Stimulated activated naive B cell treated with anti-CD40 and anti-IgM and Interleukin-4, amounts not matched to agents 10 μg/mL and 1 μg/mL and 100 μg/mL, for 72 hours (primary cell): ENCODE measurements at regions not wholly inside any gene's neighbourhood (a gene's known extent, or its start where the extent isn't known, plus 50 kb on each side); places are given as distances from the start of the nearest gene placed in this dataset.

Experiments
- ATAC-seq, 2 donors: fragments of 150-1000 bp; cut with Tn5 transposase; replicated peaks; 2 replicates each; pipeline ENCODE4 v1.10.0; 2021; ENCODE audit warnings: moderate library complexity in 1 of 2
- DNase-seq: peaks from one replicate; pipeline ENCODE4 v3.0.0; 2021
- H3K27ac Mint-ChIP-seq: one replicate; pipeline ENCODE4 v1.8.0; 2022; ENCODE audit warnings: mild to moderate bottlenecking, mixed read lengths
- H3K27me3 Mint-ChIP-seq, 2 donors: one replicate each; pipeline ENCODE4 v1.8.0; 2022; ENCODE audit warnings: mixed read lengths in 2 of 2
- H3K36me3 Mint-ChIP-seq, 2 donors: one replicate each; pipeline ENCODE4 v1.8.0; 2022; ENCODE audit warnings: mixed read lengths in 2 of 2, mild to moderate bottlenecking in 1 of 2
- H3K4me1 Mint-ChIP-seq, 2 donors: one replicate each; pipeline ENCODE4 v1.8.0; 2022; ENCODE audit warnings: mixed read lengths in 2 of 2, mild to moderate bottlenecking in 1 of 2
- H3K4me3 Mint-ChIP-seq, 2 donors: one replicate each; pipeline ENCODE4 v1.8.0; 2022; ENCODE audit warnings: mild to moderate bottlenecking in 2 of 2, mixed read lengths in 2 of 2, moderate library complexity in 1 of 2
- H3K9me3 Mint-ChIP-seq, 2 donors: one replicate each; pipeline ENCODE4 v1.8.0; 2022; ENCODE audit warnings: mixed read lengths in 2 of 2, mild to moderate bottlenecking in 1 of 2

DNA sequence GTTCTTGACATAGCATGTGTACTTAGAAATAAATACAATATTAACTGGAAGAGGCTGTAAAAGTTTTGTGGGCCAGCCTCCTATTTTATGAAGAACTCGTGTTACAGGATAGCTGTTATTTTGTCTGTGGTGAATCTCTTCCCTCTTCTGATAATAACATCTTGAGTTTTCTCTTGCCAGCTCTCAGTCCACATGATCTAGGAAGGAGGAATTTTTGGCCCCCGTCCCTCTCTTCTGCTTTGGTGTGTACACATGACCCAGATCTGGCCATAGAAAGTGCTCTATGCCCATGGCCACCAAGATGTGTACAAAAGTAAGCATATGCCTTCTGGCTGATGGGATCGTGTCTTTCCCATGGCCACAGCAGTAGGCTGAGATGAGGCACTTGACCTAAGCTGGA is 108.0 kb upstream of the LEF1 start:
- no peak for DNase-seq
- no peaks in the 10 kb centered on the region for H3K27me3 Mint-ChIP-seq
- H3K4me1 Mint-ChIP-seq = no peaks in the 10 kb centered on the region
- ATAC-seq = no peak
- H3K4me3 Mint-ChIP-seq = no peak overlapping the region
- no peak overlapping the region for H3K27ac Mint-ChIP-seq
- peaks cover 0 to 4% of the 10 kb centered on the region in 2 donors for H3K9me3 Mint-ChIP-seq
- no peaks in the 10 kb centered on the region for H3K36me3 Mint-ChIP-seq

DNA sequence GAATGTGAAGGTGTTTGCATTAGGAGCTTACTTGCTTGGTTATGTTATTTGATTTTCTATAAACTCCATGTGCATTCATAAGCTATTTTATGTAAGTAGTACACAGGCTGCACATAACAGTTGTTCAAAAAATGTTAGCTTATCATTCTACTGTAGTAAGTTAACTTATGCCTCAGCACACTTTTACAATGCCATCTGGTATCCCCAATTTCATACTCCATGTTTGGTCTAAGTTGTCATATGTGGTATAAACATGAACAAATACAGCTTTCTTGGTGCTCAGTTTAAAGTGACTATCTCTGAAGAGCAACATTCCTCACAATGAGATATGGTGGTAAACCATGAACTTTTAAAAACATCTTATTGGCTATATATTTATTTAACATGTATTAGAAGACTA is 104.3 kb upstream of the LEF1 start:
- Mint-ChIP-seq H3K27ac (no peak overlapping the region), H3K36me3 (no peaks in the 10 kb centered on the region), H3K9me3 (no peaks in the 10 kb centered on the region), H3K27me3 (no peaks in the 10 kb centered on the region), H3K4me3 (no peak overlapping the region), H3K4me1 (no peaks in the 10 kb centered on the region)
- ATAC-seq (no peak), DNase-seq (no peak)

DNA sequence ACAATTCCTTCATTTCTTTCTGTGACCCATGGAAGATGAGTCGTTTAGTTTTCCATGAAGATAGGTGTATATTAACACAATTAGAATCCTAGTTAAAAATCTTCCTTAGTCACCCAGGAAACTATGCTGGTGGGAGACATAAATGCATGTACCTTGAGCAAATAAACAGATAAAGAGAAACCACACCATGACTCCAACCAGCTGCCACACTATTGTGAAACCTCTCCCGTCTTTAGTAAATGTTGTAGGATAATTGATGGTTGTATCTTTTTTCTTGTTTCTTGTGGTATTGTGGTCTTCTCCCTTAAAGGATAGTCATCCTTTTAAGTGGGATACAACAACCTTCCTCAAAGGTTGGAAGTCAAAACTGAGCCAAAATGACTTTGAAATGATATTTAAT is 103.8 kb upstream of the LEF1 start:
- ATAC-seq = no peak
- no peaks in the 10 kb centered on the region for H3K27me3 Mint-ChIP-seq
- no peak overlapping the region for H3K27ac Mint-ChIP-seq
- no peak for DNase-seq
- no peaks in the 10 kb centered on the region for H3K4me1 Mint-ChIP-seq
- H3K4me3 Mint-ChIP-seq = no peak overlapping the region
- no peaks in the 10 kb centered on the region for H3K36me3 Mint-ChIP-seq
- no peaks in the 10 kb centered on the region for H3K9me3 Mint-ChIP-seq

DNA sequence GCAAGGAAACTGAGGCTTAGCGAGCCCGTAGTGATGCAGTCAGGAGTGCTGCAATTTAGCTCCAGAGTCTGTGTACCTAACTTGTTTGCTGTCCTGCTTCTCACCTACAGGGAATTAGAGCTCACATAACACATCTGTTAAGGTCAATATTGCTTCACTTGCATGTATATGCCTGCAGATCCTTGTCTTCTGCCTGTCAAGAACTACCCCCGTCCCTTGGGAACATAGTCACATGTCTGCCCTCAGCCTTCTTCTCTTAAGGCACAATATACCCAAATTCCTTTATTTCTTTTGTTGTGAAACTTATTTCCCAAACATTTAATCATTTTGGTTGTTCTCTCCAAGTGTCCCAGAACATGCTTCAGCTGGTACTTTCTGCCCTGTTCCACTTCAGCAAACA is 103.3 kb upstream of the LEF1 start:
- Mint-ChIP-seq H3K4me3 (no peak overlapping the region), H3K27ac (no peak overlapping the region), H3K27me3 (no peaks in the 10 kb centered on the region), H3K9me3 (no peaks in the 10 kb centered on the region), H3K36me3 (no peaks in the 10 kb centered on the region), H3K4me1 (no peaks in the 10 kb centered on the region)
- DNase-seq (no peak), ATAC-seq (no peak)

DNA sequence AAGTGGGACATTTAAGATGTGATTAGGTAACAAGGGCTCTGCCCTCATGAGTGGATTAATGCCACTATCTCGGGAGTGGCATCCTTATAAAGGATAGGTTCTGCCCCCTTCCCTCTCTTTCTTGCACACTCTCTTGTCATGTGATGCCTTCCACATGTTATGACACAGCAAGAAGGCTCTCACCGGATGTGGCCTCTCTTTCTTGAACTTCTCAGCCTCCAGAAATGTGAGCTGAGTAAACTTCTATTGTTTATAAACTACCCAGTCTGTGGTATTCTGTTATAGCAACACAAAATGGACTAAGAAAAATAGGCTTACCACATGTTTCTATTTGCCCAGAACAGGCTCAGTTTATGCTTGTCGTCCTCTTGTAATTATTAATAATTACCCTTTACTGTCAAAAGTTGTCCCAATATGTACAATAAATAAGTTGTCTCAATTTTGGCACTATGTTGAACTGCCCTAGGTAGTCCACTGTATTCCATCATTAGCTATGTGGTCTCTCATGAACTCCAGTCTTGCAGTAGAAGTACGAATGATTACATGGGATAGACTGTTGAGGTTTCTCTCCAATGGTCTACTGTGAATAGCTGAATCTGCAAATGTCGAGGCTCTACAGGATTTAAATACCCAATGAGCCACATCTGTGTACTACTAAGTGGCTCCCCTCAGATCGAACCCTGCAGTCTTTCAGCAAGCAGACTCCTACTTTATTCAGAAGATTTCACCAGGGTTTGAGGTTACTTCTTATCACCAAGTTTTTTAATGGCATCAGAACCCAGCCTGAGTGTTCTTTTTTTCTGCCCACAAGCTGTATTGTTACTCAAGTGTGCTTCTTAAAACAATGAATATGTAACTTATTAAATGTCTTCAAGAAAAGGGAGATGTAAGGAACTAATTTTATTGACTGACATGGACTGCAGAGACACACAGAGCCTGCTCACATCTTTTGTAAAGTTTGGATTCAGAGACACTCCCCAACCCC is 102.0 kb upstream of the LEF1 start:
- H3K4me3 Mint-ChIP-seq = no peak overlapping the region
- no peaks in the 10 kb centered on the region for H3K36me3 Mint-ChIP-seq
- no peaks in the 10 kb centered on the region for H3K4me1 Mint-ChIP-seq
- no peak for ATAC-seq
- H3K9me3 Mint-ChIP-seq = peaks cover 0 to under 1% of the 10 kb centered on the region in 2 donors
- DNase-seq = no peak
- no peaks in the 10 kb centered on the region for H3K27me3 Mint-ChIP-seq
- no peak overlapping the region for H3K27ac Mint-ChIP-seq

DNA sequence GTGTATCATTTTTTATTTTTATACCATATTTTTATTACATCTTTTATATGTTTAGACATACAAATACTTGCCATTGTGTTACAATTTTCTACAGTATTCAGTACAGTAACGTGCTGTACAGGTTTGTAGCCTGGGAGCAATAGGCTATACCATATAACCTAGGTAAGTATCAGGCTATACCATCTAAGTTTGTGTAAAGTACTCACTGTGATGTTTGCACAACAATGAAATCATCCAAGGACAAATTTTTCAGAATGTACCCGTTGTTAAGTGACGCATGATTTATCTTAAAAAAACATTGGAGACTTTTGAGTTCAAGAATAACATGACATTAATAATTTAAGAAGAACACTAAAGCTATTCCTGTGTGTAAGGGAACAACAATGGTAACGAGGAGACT is 96.0 kb upstream of the LEF1 start:
- Mint-ChIP-seq H3K4me3 (no peak overlapping the region), H3K27me3 (no peaks in the 10 kb centered on the region), H3K27ac (no peak overlapping the region), H3K9me3 (peaks cover 0 to 3% of the 10 kb centered on the region in 2 donors), H3K4me1 (no peaks in the 10 kb centered on the region), H3K36me3 (no peaks in the 10 kb centered on the region)
- DNase-seq (no peak), ATAC-seq (no peak)

DNA sequence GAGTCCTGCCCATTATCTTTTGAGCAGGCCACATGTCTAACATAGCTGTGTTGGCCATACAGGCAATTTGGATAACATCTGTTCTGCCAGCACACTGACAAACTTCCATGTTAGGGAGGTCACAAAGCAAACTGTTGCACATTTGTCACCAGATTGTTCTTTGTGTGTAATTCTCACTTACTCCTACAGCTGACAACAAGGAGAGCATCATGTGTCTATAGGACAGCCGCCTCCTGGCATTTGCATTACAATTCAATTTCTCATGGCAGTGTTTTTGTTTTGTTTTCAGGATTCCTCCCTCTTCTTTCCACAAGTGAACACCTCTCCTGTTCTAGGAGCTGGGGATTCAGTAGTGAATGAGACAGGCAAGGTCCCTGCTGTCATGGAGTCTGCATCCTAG is 94.3 kb upstream of the LEF1 start:
- peaks cover 0 to 3% of the 10 kb centered on the region in 2 donors for H3K9me3 Mint-ChIP-seq
- no peak overlapping the region for H3K27ac Mint-ChIP-seq
- ATAC-seq = no peak
- DNase-seq = no peak
- H3K27me3 Mint-ChIP-seq = no peaks in the 10 kb centered on the region
- no peaks in the 10 kb centered on the region for H3K36me3 Mint-ChIP-seq
- H3K4me1 Mint-ChIP-seq = no peaks in the 10 kb centered on the region
- no peak overlapping the region for H3K4me3 Mint-ChIP-seq

DNA sequence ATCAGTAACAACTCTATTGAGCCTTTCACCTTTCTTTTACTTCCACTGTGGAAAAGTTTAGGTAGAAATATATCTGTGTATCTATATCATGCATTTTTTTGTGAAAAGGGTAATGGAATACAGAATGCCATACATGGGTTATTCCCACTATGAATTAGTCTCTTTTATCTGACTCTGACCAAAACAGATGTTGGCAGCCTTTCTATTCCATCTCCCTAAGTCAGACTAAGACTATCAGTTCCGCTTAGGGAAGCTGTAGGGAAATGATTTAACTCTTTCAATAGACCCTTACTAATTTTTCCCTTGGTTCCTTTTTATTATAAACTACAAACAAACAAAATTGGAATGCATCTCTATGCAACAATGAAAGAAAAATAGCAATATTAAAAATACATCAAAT is 92.3 kb upstream of the LEF1 start:
- no peak for ATAC-seq
- no peak for DNase-seq
- Mint-ChIP-seq H3K27ac (no peak overlapping the region), H3K4me3 (no peak overlapping the region), H3K36me3 (no peaks in the 10 kb centered on the region), H3K9me3 (peaks cover 0 to 3% of the 10 kb centered on the region in 2 donors), H3K27me3 (no peaks in the 10 kb centered on the region), H3K4me1 (no peaks in the 10 kb centered on the region)

DNA sequence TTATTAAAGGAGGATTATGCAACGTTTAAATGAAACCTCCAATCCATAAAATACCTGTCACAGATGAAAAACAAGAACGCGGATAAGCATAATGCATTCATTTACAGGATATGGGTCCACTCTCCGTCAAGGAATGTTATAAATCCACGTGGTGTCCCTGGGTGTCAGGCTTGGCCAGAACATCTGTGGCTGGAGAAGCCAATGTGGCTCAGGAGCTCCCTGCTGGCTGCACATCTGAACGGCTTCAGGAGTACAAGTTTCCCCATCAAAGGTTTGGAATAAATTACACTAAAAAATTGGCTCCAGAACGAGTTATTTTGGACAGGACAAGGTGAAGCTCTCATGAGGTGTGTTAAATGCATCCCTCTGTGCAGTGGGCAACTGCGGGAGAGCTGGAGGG is 87.8 kb upstream of the LEF1 start:
- no peak for DNase-seq
- ATAC-seq = no peak
- Mint-ChIP-seq H3K36me3 (no peaks in the 10 kb centered on the region), H3K27ac (no peak overlapping the region), H3K9me3 (no peaks in the 10 kb centered on the region), H3K27me3 (no peaks in the 10 kb centered on the region), H3K4me3 (no peak overlapping the region), H3K4me1 (no peaks in the 10 kb centered on the region)

DNA sequence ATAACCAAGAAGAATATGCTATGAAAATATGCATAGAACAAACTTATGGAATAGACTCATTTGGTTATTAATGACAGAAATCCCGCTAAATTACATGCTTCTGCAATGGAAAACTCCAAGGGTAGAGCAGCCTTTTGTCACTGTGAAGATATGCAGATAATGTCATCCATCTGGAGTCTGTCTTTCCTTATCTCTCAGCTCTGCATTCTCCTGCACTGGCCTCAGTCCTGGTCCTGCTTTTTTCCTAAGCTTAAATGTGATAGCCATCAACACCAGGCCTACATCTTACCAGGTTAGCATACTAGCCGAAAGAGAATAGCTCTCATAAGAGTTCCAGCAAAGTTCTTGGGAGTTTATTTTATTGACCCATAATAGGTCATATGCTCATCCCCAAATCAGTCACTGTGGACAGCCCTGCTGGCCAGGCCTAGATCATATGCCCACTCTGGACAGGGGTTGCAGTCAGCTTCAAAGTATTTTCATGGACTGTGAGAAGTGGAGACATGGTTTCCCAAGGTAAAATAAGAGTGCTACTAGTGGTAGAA is 86.5 kb upstream of the LEF1 start:
- Mint-ChIP-seq H3K27ac (no peak overlapping the region), H3K9me3 (no peaks in the 10 kb centered on the region), H3K4me3 (no peak overlapping the region), H3K36me3 (no peaks in the 10 kb centered on the region), H3K4me1 (no peaks in the 10 kb centered on the region), H3K27me3 (no peaks in the 10 kb centered on the region)
- DNase-seq = no peak
- no peak for ATAC-seq

DNA sequence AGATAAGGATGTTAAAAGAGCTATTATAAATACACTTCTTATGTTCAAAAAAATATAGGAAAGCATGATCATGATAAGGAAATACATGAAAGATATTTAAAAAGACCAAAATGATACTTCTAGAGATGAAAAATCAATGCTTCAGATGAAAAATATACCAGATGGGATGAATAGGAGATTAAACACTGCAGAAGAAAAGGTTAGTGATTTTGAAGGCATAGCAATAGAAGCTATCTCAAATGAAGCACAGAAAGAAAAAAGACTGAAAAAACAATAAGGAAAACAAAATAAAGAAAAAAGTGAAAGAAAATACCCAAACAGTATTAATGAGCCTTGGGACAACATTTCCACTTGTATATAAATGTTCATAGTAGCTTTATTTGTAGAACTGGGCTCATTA is 80.7 kb upstream of the LEF1 start:
- no peak for ATAC-seq
- no peak overlapping the region for H3K4me3 Mint-ChIP-seq

DNA sequence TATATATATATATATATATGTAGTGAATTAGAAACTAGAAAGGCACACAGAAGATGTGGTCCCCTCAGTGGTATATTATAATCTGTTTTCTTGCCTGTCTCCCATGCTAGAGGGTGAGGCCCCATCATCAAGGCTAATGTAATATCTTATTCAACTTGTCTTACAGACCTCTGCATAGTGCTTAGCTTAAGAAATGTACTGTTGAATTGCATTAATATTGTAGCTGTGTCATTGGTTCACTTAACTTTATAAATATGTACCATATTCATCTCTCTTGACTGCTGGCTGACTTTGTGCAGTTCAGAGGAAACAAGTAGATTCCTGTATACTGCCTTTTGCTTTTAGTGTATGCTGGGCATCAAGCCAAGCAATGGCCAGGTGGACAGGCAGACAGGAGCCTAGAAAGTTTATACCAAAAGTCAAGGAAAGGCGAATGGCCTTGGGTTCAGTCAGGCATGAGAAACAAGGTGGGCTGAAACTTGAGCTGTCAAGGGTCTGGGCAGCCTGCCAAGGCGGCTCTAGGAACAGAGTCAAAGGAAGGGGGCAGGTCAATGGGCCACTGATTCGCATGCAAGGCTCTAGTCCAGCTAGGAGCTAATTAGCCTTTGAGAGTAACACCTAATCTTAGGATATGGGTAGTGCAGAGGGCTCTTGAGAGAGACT is 78.8 kb upstream of the LEF1 start:
- ATAC-seq = no peak
- H3K4me3 Mint-ChIP-seq = no peak overlapping the region

More for the DNA sequence above, 80.7 kb upstream of the LEF1 start:
- no peak overlapping the region for H3K27ac Mint-ChIP-seq
- DNase-seq = no peak
- H3K9me3 Mint-ChIP-seq = peaks cover 4 to 7% of the 10 kb centered on the region in 2 donors
- H3K4me1 Mint-ChIP-seq = no peaks in the 10 kb centered on the region
- H3K27me3 Mint-ChIP-seq = no peaks in the 10 kb centered on the region
- H3K36me3 Mint-ChIP-seq = no peaks in the 10 kb centered on the region

DNA sequence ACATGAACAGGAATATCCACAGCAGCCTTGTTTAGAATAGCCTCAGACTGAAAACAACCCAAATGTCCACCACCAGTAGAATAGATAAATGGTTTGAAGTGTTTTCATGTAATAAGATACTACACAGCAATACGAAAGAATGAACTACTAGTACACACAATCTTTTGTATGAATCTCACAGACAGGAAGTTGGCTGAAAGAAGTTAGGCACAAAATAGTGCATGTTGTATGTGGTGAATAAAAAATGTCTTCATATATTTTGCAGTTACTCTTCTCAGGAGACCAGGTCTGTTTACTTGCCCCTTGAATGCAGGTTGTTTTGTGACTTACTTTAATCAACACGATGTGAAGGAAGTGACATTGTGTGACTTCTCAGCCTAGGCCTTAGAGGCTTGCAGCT is 75.9 kb upstream of the LEF1 start:
- H3K27me3 Mint-ChIP-seq = no peaks in the 10 kb centered on the region
- peaks cover 4 to 7% of the 10 kb centered on the region in 2 donors for H3K9me3 Mint-ChIP-seq
- DNase-seq (no peak), ATAC-seq (no peak)
- no peaks in the 10 kb centered on the region for H3K4me1 Mint-ChIP-seq
- no peaks in the 10 kb centered on the region for H3K36me3 Mint-ChIP-seq
- H3K4me3 Mint-ChIP-seq = no peak overlapping the region
- H3K27ac Mint-ChIP-seq = no peak overlapping the region

More for the DNA sequence above, 78.8 kb upstream of the LEF1 start:
- Mint-ChIP-seq H3K4me1 (no peaks in the 10 kb centered on the region), H3K27me3 (no peaks in the 10 kb centered on the region), H3K36me3 (no peaks in the 10 kb centered on the region), H3K9me3 (peaks cover 4 to 7% of the 10 kb centered on the region in 2 donors), H3K27ac (no peak overlapping the region)
- no peak for DNase-seq

DNA sequence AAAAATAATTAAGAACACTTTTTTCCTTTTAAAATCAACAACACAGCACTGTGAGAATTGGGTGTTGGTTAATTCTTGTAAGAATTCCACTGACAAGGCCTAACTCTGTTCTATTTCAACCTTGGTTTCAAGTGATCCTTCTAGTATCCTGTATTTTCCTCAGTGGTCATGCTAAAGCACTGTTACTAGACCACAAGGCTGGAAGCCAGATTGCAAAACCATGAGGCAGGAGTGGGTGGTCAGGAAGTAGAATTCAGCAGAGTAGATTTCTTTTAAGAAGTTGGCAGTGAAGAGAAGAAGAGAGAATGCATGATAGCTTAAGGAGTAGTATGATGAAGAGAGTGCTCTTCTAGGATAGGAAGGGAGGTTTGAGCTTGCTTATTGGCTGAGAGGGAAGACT is 71.6 kb upstream of the LEF1 start:
- Mint-ChIP-seq H3K27ac (no peak overlapping the region), H3K4me1 (no peaks in the 10 kb centered on the region), H3K27me3 (peaks cover 0 to 5% of the 10 kb centered on the region in 2 donors), H3K36me3 (no peaks in the 10 kb centered on the region), H3K9me3 (no peaks in the 10 kb centered on the region), H3K4me3 (no peak overlapping the region)
- DNase-seq (no peak), ATAC-seq (no peak)

DNA sequence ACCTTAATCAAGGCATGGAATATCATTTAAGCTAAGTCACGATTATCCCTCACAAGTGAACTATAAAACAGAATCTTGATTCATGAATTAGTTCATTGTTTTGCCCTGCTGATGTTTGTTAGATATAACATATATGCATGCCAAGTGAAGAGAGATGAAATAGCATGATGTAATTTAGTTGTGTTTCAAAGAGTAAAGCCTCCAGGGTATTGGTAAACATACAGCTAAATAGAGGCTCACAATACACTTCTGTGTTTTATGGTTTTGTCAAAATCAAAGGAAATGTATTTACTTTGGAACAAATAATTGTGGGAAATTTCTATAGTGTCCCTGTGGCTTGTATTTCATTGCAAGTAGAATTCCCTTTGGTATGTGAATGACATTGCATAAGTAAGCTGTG is 69.0 kb upstream of the LEF1 start:
- no peak overlapping the region for H3K4me3 Mint-ChIP-seq
- no peaks in the 10 kb centered on the region for H3K4me1 Mint-ChIP-seq
- no peaks in the 10 kb centered on the region for H3K36me3 Mint-ChIP-seq
- DNase-seq (no peak), ATAC-seq (no peak)
- H3K27me3 Mint-ChIP-seq = peaks cover 0 to 9% of the 10 kb centered on the region in 2 donors
- no peaks in the 10 kb centered on the region for H3K9me3 Mint-ChIP-seq
- no peak overlapping the region for H3K27ac Mint-ChIP-seq
